Mesendoderm (in vitro differentiated cells): ENCODE measurements at regions not wholly inside any gene's neighbourhood (a gene's known extent, or its start where the extent isn't known, plus 50 kb on each side); places are given as distances from the start of the nearest gene placed in this dataset.

Experiments
- DNase-seq: peaks from one replicate; pipeline ENCODE4 v3.0.0; 2013
- H2AK5ac ChIP-seq: 2 replicates; pipeline ENCODE4 v1.6.1; 2013; ENCODE audit warnings: low read length, inconsistent platforms
- H2BK120ac ChIP-seq: 2 replicates; pipeline ENCODE4 v1.6.1; 2013; ENCODE audit warnings: low read depth, mild to moderate bottlenecking, low read length, moderate library complexity, mixed read lengths
- H2BK15ac ChIP-seq: replicated peaks from 2 replicates; pipeline ENCODE4 v1.6.1; 2013; ENCODE audit warnings: low read depth, mild to moderate bottlenecking, moderate library complexity
- H2BK5ac ChIP-seq: 2 replicates; pipeline ENCODE4 v1.6.1; 2013; ENCODE audit warnings: low read length, inconsistent platforms
- H3K18ac ChIP-seq: 2 replicates; pipeline ENCODE4 v1.6.1; 2013; ENCODE audit warnings: mild to moderate bottlenecking, low read length, mixed read lengths
- H3K23ac ChIP-seq: one replicate; pipeline ENCODE4 v1.6.1; 2013; ENCODE audit warnings: low read length
- H3K27ac ChIP-seq: 2 replicates; pipeline ENCODE4 v1.5.1; 2013; ENCODE audit warnings: low read depth, mild to moderate bottlenecking, inconsistent platforms, low read length, moderate library complexity
- H3K27me3 ChIP-seq: 2 replicates; pipeline ENCODE4 v1.6.1; 2013; ENCODE audit warnings: low read length, control low read depth, mild to moderate bottlenecking, inconsistent platforms; ENCODE audit not compliant: insufficient read depth, poor library complexity
- H3K36me3 ChIP-seq: 2 replicates; pipeline ENCODE4 v1.6.1; 2013; ENCODE audit warnings: low read length, inconsistent platforms; ENCODE audit not compliant: control insufficient read depth, insufficient read depth
- H3K4ac ChIP-seq: one replicate; pipeline ENCODE4 v1.6.1; 2013; ENCODE audit warnings: low read depth, mild to moderate bottlenecking, low read length, moderate library complexity
- H3K4me1 ChIP-seq: 2 replicates; pipeline ENCODE4 v1.6.1; 2013; ENCODE audit warnings: low read depth, low read length, inconsistent platforms; ENCODE audit not compliant: control insufficient read depth
- H3K4me2 ChIP-seq: 2 replicates; pipeline ENCODE4 v1.6.1; 2013; ENCODE audit warnings: low read length
- H3K4me3 ChIP-seq: 2 replicates; pipeline ENCODE4 v1.5.1; 2013; ENCODE audit warnings: mild to moderate bottlenecking, low read length
- H3K56ac ChIP-seq: one replicate; pipeline ENCODE4 v1.6.1; 2013; ENCODE audit warnings: low read length
- H3K79me1 ChIP-seq: 2 replicates; pipeline ENCODE4 v1.6.1; 2013; ENCODE audit warnings: low read length, inconsistent platforms
- H3K79me2 ChIP-seq: 2 replicates; pipeline ENCODE4 v1.6.1; 2013; ENCODE audit warnings: mild to moderate bottlenecking, low read length; ENCODE audit not compliant: control insufficient read depth, insufficient read depth
- H3K9ac ChIP-seq: 2 replicates; pipeline ENCODE4 v1.6.1; 2013; ENCODE audit warnings: low read length, inconsistent platforms
- H4K5ac ChIP-seq: one replicate; pipeline ENCODE4 v1.6.1; 2013; ENCODE audit warnings: low read length
- H4K8ac ChIP-seq: one replicate; pipeline ENCODE4 v1.6.1; 2013; ENCODE audit warnings: low read depth, mild to moderate bottlenecking, control low read depth, low read length, moderate library complexity
- WGBS: extraction: QIAGEN DNeasy Blood & Tissue Kit; methylation state at CpG from one replicate; pipeline ENCODE4 v1.1.7; 2013; ENCODE audit warnings: low lambda C conversion rate, missing lambda C conversion rate; ENCODE audit not compliant: insufficient coverage; ENCODE audit errors: extremely low coverage; 5-methylcytosine and 5-hydroxymethylcytosine counted together

DNA sequence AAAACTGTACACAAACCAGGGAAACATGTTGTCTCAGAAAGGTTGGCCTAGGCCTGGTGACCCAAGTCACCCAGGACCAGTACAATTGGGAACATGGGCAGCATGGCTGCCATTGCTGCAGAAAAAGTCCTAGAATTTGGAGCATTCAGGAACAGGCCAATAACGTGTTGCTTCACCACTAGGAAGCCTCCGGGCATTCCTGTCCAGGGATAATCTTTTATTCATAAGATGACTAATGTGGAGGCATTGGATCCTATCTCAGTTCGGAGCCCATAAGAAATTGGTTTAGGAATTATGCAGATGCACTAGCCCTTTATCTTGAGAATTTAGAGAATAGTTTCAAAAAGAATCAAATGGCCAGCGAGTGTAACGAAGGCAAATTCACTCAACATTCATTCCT lies 242.8 kb upstream of the NDST4 start:
- H2AK5ac ChIP-seq, result no peak overlapping the region
- no peak overlapping the region for H2BK120ac ChIP-seq
- no peak overlapping the region for H2BK15ac ChIP-seq
- no peak overlapping the region for H3K27ac ChIP-seq
- no peak overlapping the region for H3K4ac ChIP-seq
- no peak overlapping the region for H3K23ac ChIP-seq
- no peak overlapping the region for H4K8ac ChIP-seq
- no peak overlapping the region for H3K56ac ChIP-seq
- H2BK5ac ChIP-seq, result no peak overlapping the region
- H3K18ac ChIP-seq, result no peak overlapping the region
- no peak for DNase-seq
- H3K36me3 ChIP-seq, result no peaks in the 10 kb centered on the region
- no peaks in the 10 kb centered on the region for H3K27me3 ChIP-seq
- no peaks in the 10 kb centered on the region for H3K79me1 ChIP-seq
- no peak overlapping the region for H3K4me3 ChIP-seq
- H3K4me2 ChIP-seq, result no peak overlapping the region
- H3K4me1 ChIP-seq, result no peaks in the 10 kb centered on the region
- H3K79me2 ChIP-seq, result no peaks in the 10 kb centered on the region
- H4K5ac ChIP-seq, result no peak overlapping the region
- H3K9ac ChIP-seq, result no peak overlapping the region
- WGBS, result no CpG with 5 or more reads among the region's 5 CpGs

DNA sequence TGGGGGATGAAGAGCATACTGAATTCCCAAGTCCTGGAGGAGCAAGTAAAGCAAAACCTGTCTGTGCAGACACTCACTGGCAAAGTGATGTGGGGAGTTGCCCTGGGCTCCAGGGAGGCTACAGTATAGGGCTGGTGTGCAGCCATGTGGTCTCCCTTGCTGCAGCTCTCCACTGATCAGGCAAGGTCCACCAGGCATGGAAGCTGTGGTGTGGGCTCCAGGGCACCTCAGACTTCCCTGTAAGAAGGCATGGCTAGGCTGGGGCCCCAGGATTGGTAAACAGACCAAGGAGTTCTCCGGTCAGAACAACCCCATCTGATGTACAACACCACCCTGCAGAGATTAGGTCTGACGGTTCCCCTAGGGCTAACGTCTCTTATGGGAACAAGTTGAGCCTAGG lies 241.9 kb upstream of the NDST4 start:
- Histone ChIP-seq H3K27me3 (no peaks in the 10 kb centered on the region), H2AK5ac (no peak overlapping the region), H3K23ac (no peak overlapping the region), H3K56ac (no peak overlapping the region), H3K4me1 (no peaks in the 10 kb centered on the region), H4K5ac (no peak overlapping the region), H3K4me3 (no peak overlapping the region), H2BK120ac (no peak overlapping the region), H3K79me1 (no peaks in the 10 kb centered on the region), H3K27ac (no peak overlapping the region), H3K36me3 (no peaks in the 10 kb centered on the region), H3K4ac (no peak overlapping the region), H3K4me2 (no peak overlapping the region), H3K9ac (no peak overlapping the region), H3K18ac (no peak overlapping the region), H4K8ac (no peak overlapping the region), H2BK15ac (no peak overlapping the region), H3K79me2 (no peaks in the 10 kb centered on the region), H2BK5ac (no peak overlapping the region)
- no CpG with 5 or more reads among the region's 3 CpGs for WGBS
- no peak for DNase-seq

DNA sequence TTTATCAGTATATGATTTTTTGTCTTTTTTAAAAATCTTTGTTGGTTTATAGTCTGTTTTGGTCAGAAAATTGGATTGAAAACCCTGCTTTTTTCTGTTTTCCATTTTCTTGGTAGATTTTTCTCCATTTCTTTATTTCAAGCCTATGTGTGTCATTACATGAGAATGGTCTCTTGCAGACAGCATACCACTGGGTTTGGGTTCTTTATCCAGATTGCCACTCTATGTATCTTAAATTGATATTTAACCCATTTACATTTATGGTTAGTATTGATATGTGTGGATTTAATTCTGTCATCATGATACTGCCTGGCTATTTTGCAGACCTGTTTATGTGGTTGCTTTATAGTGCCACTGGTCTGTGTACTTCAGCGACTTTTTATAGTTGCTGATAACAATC lies 239.9 kb upstream of the NDST4 start:
- no peaks in the 10 kb centered on the region for H3K27me3 ChIP-seq
- H3K4me2 ChIP-seq, result no peak overlapping the region
- no peak for DNase-seq
- no peak overlapping the region for H2BK5ac ChIP-seq
- H3K9ac ChIP-seq, result no peak overlapping the region
- H3K56ac ChIP-seq, result no peak overlapping the region
- no peak overlapping the region for H3K27ac ChIP-seq
- no peaks in the 10 kb centered on the region for H3K4me1 ChIP-seq
- WGBS, result no CpG with 5 or more reads among the region's 1 CpG
- no peak overlapping the region for H4K5ac ChIP-seq
- H3K79me1 ChIP-seq, result no peaks in the 10 kb centered on the region
- H2AK5ac ChIP-seq, result no peak overlapping the region
- H3K36me3 ChIP-seq, result no peaks in the 10 kb centered on the region
- no peak overlapping the region for H2BK15ac ChIP-seq
- no peak overlapping the region for H3K18ac ChIP-seq
- no peak overlapping the region for H3K4ac ChIP-seq
- H2BK120ac ChIP-seq, result no peak overlapping the region
- H3K4me3 ChIP-seq, result no peak overlapping the region
- H3K79me2 ChIP-seq, result no peaks in the 10 kb centered on the region
- H4K8ac ChIP-seq, result no peak overlapping the region
- H3K23ac ChIP-seq, result no peak overlapping the region

GRCh38 chr4:115343171-115343570 lies 229.8 kb upstream of the NDST4 start:
- H3K4me1 ChIP-seq, result no peaks in the 10 kb centered on the region
- no peaks in the 10 kb centered on the region for H3K79me1 ChIP-seq
- no peak overlapping the region for H3K18ac ChIP-seq
- H3K4me3 ChIP-seq, result no peak overlapping the region
- H3K27ac ChIP-seq, result no peak overlapping the region
- H2BK15ac ChIP-seq, result no peak overlapping the region
- no peak overlapping the region for H2AK5ac ChIP-seq
- no peak overlapping the region for H4K5ac ChIP-seq
- no peaks in the 10 kb centered on the region for H3K36me3 ChIP-seq
- no peak overlapping the region for H2BK5ac ChIP-seq
- no peak overlapping the region for H3K4ac ChIP-seq
- H3K56ac ChIP-seq, result no peak overlapping the region
- H4K8ac ChIP-seq, result no peak overlapping the region
- no peaks in the 10 kb centered on the region for H3K79me2 ChIP-seq
- no peak overlapping the region for H3K23ac ChIP-seq
- H2BK120ac ChIP-seq, result no peak overlapping the region
- H3K27me3 ChIP-seq, result no peaks in the 10 kb centered on the region
- H3K9ac ChIP-seq, result no peak overlapping the region
- no peak for DNase-seq
- no peak overlapping the region for H3K4me2 ChIP-seq

- Histone ChIP-seq H3K56ac (no peak overlapping the region), H3K27ac (no peak overlapping the region), H4K8ac (no peak overlapping the region), H3K4me2 (no peak overlapping the region), H2BK120ac (no peak overlapping the region), H2BK5ac (no peak overlapping the region), H3K4me1 (no peaks in the 10 kb centered on the region), H3K79me1 (no peaks in the 10 kb centered on the region), H3K4me3 (no peak overlapping the region), H3K79me2 (no peaks in the 10 kb centered on the region), H2AK5ac (no peak overlapping the region), H2BK15ac (no peak overlapping the region), H3K9ac (no peak overlapping the region), H3K23ac (no peak overlapping the region), H3K4ac (no peak overlapping the region), H3K36me3 (no peaks in the 10 kb centered on the region), H4K5ac (no peak overlapping the region), H3K18ac (no peak overlapping the region), H3K27me3 (no peaks in the 10 kb centered on the region)
- DNase-seq, result no peak
- WGBS, result no CpG with 5 or more reads among the region's 4 CpGs
Observed at GRCh38 chr4:115334736-115335411, 221.5 kb upstream of the NDST4 start.

DNA sequence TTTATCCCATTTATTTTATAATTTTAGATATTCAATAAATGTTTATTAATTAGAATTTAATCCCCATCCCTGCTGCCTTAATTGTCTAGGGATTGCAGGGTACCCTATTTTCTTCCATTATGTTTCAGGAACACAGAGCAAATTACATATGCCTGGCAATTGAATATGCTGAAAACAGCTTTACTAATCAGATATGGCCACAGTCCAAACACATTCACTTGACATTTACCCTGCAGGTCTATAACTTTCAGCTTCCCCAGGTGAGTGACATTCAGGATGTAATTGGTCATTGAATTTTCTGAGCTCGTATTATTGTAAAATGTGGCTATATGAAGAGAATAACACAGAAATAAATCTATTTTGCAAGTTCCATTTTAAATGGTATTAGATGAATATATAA lies 218.7 kb upstream of the NDST4 start:
- no CpG with 5 or more reads among the region's 1 CpG for WGBS
- H3K4ac ChIP-seq, result no peak overlapping the region

More for the DNA sequence above, 218.7 kb upstream of the NDST4 start:
- H3K4me3 ChIP-seq, result no peak overlapping the region
- no peak overlapping the region for H3K27ac ChIP-seq
- H3K36me3 ChIP-seq, result no peaks in the 10 kb centered on the region
- no peak overlapping the region for H2AK5ac ChIP-seq
- no peak overlapping the region for H3K18ac ChIP-seq
- H2BK5ac ChIP-seq, result no peak overlapping the region
- no peak overlapping the region for H2BK120ac ChIP-seq
- H3K4me1 ChIP-seq, result no peaks in the 10 kb centered on the region
- H3K56ac ChIP-seq, result no peak overlapping the region
- H3K27me3 ChIP-seq, result no peaks in the 10 kb centered on the region
- no peak overlapping the region for H3K4me2 ChIP-seq
- no peaks in the 10 kb centered on the region for H3K79me2 ChIP-seq
- no peak overlapping the region for H2BK15ac ChIP-seq
- no peak overlapping the region for H3K23ac ChIP-seq
- no peak for DNase-seq
- H4K8ac ChIP-seq, result no peak overlapping the region
- no peak overlapping the region for H3K9ac ChIP-seq
- H3K79me1 ChIP-seq, result no peaks in the 10 kb centered on the region
- no peak overlapping the region for H4K5ac ChIP-seq
